ENCODE measurements at regions not wholly inside any gene's neighbourhood (a gene's known extent, or its start where the extent isn't known, plus 50 kb on each side); places are given as distances from the start of the nearest gene placed in this dataset.

- no peak for ATAC-seq
- TF ChIP-seq ISL1 (CRISPR knock-in tag; IDR thresholded peaks at IDR 0.05) (no peak), ZC3H10 (CRISPR knock-in tag; IDR thresholded peaks at IDR 0.05) (no peak), ZNF70 (CRISPR knock-in tag; IDR thresholded peaks at IDR 0.05) (no peak), ZNF8 (CRISPR knock-in tag; IDR thresholded peaks at IDR 0.05) (no peak), CREB5 (CRISPR knock-in tag; IDR thresholded peaks at IDR 0.05; ENCODE audit: low read depth) (no peak), OSR1 (CRISPR knock-in tag; IDR thresholded peaks at IDR 0.05) (no peak)
These were observed 895.2 kb upstream of the ZEB2 start for GRCh38 chr2:145415151-145415550.

GRCh38 chr2:145413261-145414030 lies 893.5 kb upstream of the ZEB2 start:
- TF ChIP-seq ZNF565 (CRISPR knock-in tag; conservative IDR thresholded peaks at IDR 0.05; ENCODE audit: low read depth) (no peak), OSR1 (CRISPR knock-in tag; IDR thresholded peaks at IDR 0.05) (no peak), PATZ1 (CRISPR knock-in tag; IDR thresholded peaks at IDR 0.05; ENCODE audit: borderline replicate concordance) (no peak), CREB5 (CRISPR knock-in tag; IDR thresholded peaks at IDR 0.05; ENCODE audit: low read depth) (no peak), ARNTL (CRISPR knock-in tag; IDR thresholded peaks at IDR 0.05; ENCODE audit: borderline replicate concordance, low read depth) (no peak), ESRRG (CRISPR knock-in tag; IDR thresholded peaks at IDR 0.05) (no peak), ZFP30 (CRISPR knock-in tag; IDR thresholded peaks at IDR 0.05) (no peak)
- no peak for ATAC-seq

GRCh38 chr2:145412155-145412554 lies 892.2 kb upstream of the ZEB2 start:
- no peak for TF ChIP-seq CREB5 (CRISPR knock-in tag; IDR thresholded peaks at IDR 0.05; ENCODE audit: low read depth)
- TF ChIP-seq ZNF565 (CRISPR knock-in tag; conservative IDR thresholded peaks at IDR 0.05; ENCODE audit: low read depth): no peak
- no peak for TF ChIP-seq PPARA (CRISPR knock-in tag; IDR thresholded peaks at IDR 0.05; ENCODE audit: borderline replicate concordance)
- no peak for TF ChIP-seq OSR1 (CRISPR knock-in tag; IDR thresholded peaks at IDR 0.05)
- no peak for TF ChIP-seq ZNF70 (CRISPR knock-in tag; IDR thresholded peaks at IDR 0.05)
- TF ChIP-seq SNAI2 (CRISPR knock-in tag; IDR thresholded peaks at IDR 0.05): no peak
- TF ChIP-seq POU6F1 (CRISPR knock-in tag; IDR thresholded peaks at IDR 0.05; ENCODE audit: borderline replicate concordance, low read depth): no peak
- no peak for TF ChIP-seq ZFP30 (CRISPR knock-in tag; IDR thresholded peaks at IDR 0.05)
- ATAC-seq: no peak

- no peak for ATAC-seq
- TF ChIP-seq GLIS3 (CRISPR knock-in tag; IDR thresholded peaks at IDR 0.05): no peak
- TF ChIP-seq PATZ1 (CRISPR knock-in tag; IDR thresholded peaks at IDR 0.05; ENCODE audit: borderline replicate concordance): no peak
- TF ChIP-seq ISL1 (CRISPR knock-in tag; IDR thresholded peaks at IDR 0.05): no peak
- TF ChIP-seq OSR1 (CRISPR knock-in tag; IDR thresholded peaks at IDR 0.05): no peak
- TF ChIP-seq ZNF70 (CRISPR knock-in tag; IDR thresholded peaks at IDR 0.05): no peak
- TF ChIP-seq SNAI2 (CRISPR knock-in tag; IDR thresholded peaks at IDR 0.05): no peak
- TF ChIP-seq ZNF565 (CRISPR knock-in tag; conservative IDR thresholded peaks at IDR 0.05; ENCODE audit: low read depth): no peak
- no peak for TF ChIP-seq TSHZ2 (CRISPR knock-in tag; IDR thresholded peaks at IDR 0.05)
- no peak for TF ChIP-seq TCF4 (CRISPR knock-in tag; IDR thresholded peaks at IDR 0.05; ENCODE audit: borderline replicate concordance)
These were observed 891.6 kb upstream of the ZEB2 start for GRCh38 chr2:145411493-145411892.
